ENCODE measurements at regions not wholly inside any gene's neighbourhood (a gene's known extent, or its start where the extent isn't known, plus 50 kb on each side); places are given as distances from the start of the nearest gene placed in this dataset.

DNA sequence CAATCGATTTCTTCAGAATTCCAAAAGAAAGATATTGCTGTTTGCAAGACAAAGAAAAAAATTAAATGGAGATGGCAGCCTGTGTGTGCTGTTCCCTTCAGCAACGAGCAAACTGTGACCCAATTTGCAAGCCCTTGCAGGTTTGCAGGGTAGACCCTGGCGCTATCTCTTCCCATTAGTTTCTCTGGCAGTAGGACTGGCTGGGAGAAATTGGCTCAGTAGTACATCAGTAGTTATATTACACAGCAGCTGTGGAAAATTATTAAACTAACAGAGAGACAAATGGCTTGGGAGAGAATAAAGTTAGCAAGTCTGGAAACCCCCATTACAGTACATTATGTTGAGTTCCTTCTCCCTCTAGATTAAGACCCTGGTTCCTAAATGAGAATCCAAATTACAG, 116.4 kb upstream of the ITGB1 start:
- no peaks in the 10 kb centered on the region; the same call in 1 of the 2 replicates for H3K36me3 ChIP-seq (ENCODE audit: insufficient read depth, low read length)
- no peaks in the 10 kb centered on the region for H4K20me1 ChIP-seq (ENCODE audit: insufficient read depth, low read length)
- no peak overlapping the region for H3K27ac ChIP-seq (ENCODE audit: low read depth, low read length, poor library complexity, severe bottlenecking)
- H3K79me2 ChIP-seq (ENCODE audit: insufficient read depth, low read depth, low read length) = no peaks in the 10 kb centered on the region
- TF ChIP-seq EZH2phosphoT487 (IDR thresholded peaks at IDR 0.05; ENCODE audit: borderline replicate concordance, low read depth, low read length) (no peak), CTCF (conservative IDR thresholded peaks at IDR 0.05; ENCODE audit: low read length) (no peak)
- no peak overlapping the region for H2AFZ ChIP-seq (ENCODE audit: low read length)
- no peaks in the 10 kb centered on the region for H3K9me3 ChIP-seq (ENCODE audit: low read length)
- no TSS peak for BruUV-seq (replicated peaks)
- CTCF ChIA-PET (ENCODE audit: unreplicated experiment) = no interaction called here
- no peak overlapping the region for H3K4me2 ChIP-seq (ENCODE audit: low read length)
- intact Hi-C loops (cut with micrococcal nuclease; ENCODE audit: unreplicated experiment) = no loop called here
- H3K4me1 ChIP-seq (ENCODE audit: insufficient read depth, low read length, poor library complexity, severe bottlenecking) = no peaks in the 10 kb centered on the region
- H3K4me3 ChIP-seq (ENCODE audit: low read depth, low read length, poor library complexity, severe bottlenecking) = no peak overlapping the region
- no peak for DNase-seq (ENCODE audit: low spot score)
- POLR2A ChIA-PET = no interaction called here
- H3K9me2 ChIP-seq (ENCODE audit: insufficient read depth, low read length) = no peaks in the 10 kb centered on the region

- ChIA-PET POLR2A (interaction anchor here (0.5 to 1.6 kb wide), 4 partner anchors 20 to 84 kb away, joined by 3 to 4 read pairs (median 4); no protein-coding TSS in a partner anchor), CTCF (ENCODE audit: unreplicated experiment) (no interaction called here)
- Histone ChIP-seq H3K79me2 (ENCODE audit: insufficient read depth, low read depth, low read length) (no peaks in the 10 kb centered on the region), H3K9me2 (ENCODE audit: insufficient read depth, low read length) (no peaks in the 10 kb centered on the region), H3K9me3 (ENCODE audit: low read length) (no peaks in the 10 kb centered on the region), H2AFZ (ENCODE audit: low read length) (no peak overlapping the region), H3K4me3 (ENCODE audit: low read depth, low read length, poor library complexity, severe bottlenecking) (no peak overlapping the region), H3K4me1 (ENCODE audit: insufficient read depth, low read length, poor library complexity, severe bottlenecking) (no peaks in the 10 kb centered on the region), H3K4me2 (ENCODE audit: low read length) (no peak overlapping the region), H3K27ac (ENCODE audit: low read depth, low read length, poor library complexity, severe bottlenecking) (no peak overlapping the region), H4K20me1 (ENCODE audit: insufficient read depth, low read length) (no peaks in the 10 kb centered on the region), H3K36me3 (ENCODE audit: insufficient read depth, low read length) (no peaks in the 10 kb centered on the region; the same call in 1 of the 2 replicates)
- intact Hi-C loops (cut with micrococcal nuclease; ENCODE audit: unreplicated experiment) = no loop called here
- TF ChIP-seq EZH2phosphoT487 (IDR thresholded peaks at IDR 0.05; ENCODE audit: borderline replicate concordance, low read depth, low read length) = no peak
- 0 out of 2 replicates have a peak, but pooled peaks have one; percentile 35 for TF ChIP-seq CTCF (conservative IDR thresholded peaks at IDR 0.05; ENCODE audit: low read length)
- peak; percentile 27 for DNase-seq (ENCODE audit: low spot score)
- no TSS peak for BruUV-seq (replicated peaks)
Measured at GRCh38 chr10:33073641-33074415, 115.8 kb upstream of the ITGB1 start.

- no peak overlapping the region for H3K4me2 ChIP-seq (ENCODE audit: low read length)
- DNase-seq (ENCODE audit: low spot score) = no peak
- no peaks in the 10 kb centered on the region for H4K20me1 ChIP-seq (ENCODE audit: insufficient read depth, low read length)
- no peak overlapping the region for H2AFZ ChIP-seq (ENCODE audit: low read length)
- no peaks in the 10 kb centered on the region for H3K9me3 ChIP-seq (ENCODE audit: low read length)
- intact Hi-C loops (cut with micrococcal nuclease; ENCODE audit: unreplicated experiment) = no loop called here
- no peaks in the 10 kb centered on the region for H3K9me2 ChIP-seq (ENCODE audit: insufficient read depth, low read length)
- no peak overlapping the region for H3K4me3 ChIP-seq (ENCODE audit: low read depth, low read length, poor library complexity, severe bottlenecking)
- CTCF ChIA-PET (ENCODE audit: unreplicated experiment) = no interaction called here
- no peaks in the 10 kb centered on the region for H3K36me3 ChIP-seq (ENCODE audit: insufficient read depth, low read length)
- POLR2A ChIA-PET = no interaction called here
- H3K4me1 ChIP-seq (ENCODE audit: insufficient read depth, low read length, poor library complexity, severe bottlenecking) = no peaks in the 10 kb centered on the region
- no TSS peak for BruUV-seq (replicated peaks)
- H3K79me2 ChIP-seq (ENCODE audit: insufficient read depth, low read depth, low read length) = no peaks in the 10 kb centered on the region
- no peak for TF ChIP-seq EZH2phosphoT487 (IDR thresholded peaks at IDR 0.05; ENCODE audit: borderline replicate concordance, low read depth, low read length)
- no peak for TF ChIP-seq CTCF (conservative IDR thresholded peaks at IDR 0.05; ENCODE audit: low read length)
- no peak overlapping the region for H3K27ac ChIP-seq (ENCODE audit: low read depth, low read length, poor library complexity, severe bottlenecking)
Measured at GRCh38 chr10:33071857-33072256, 113.8 kb upstream of the ITGB1 start.

All from OCI-LY7 (cell line).